DND-41 (cell line): ENCODE measurements at regions not wholly inside any gene's neighbourhood (a gene's known extent, or its start where the extent isn't known, plus 50 kb on each side); places are given as distances from the start of the nearest gene placed in this dataset.

ENCODE experiments used
- EZH2 ChIP-seq: IDR thresholded peaks from 3 replicates; pipeline ENCODE4 v1.6.1; 2012; ENCODE audit warnings: borderline replicate concordance, low read depth, mild to moderate bottlenecking, moderate library complexity, low read length, inconsistent platforms; ENCODE audit not compliant: severe bottlenecking
- TF ChIP-seq, protein P1 (sequence below): IDR thresholded peaks from 2 replicates; pipeline ENCODE4 v1.5.1; 2012; ENCODE audit warnings: borderline replicate concordance, low read length, moderate library complexity, mild to moderate bottlenecking; ENCODE audit not compliant: poor library complexity, severe bottlenecking; ENCODE audit errors: extremely low read depth

DNA sequence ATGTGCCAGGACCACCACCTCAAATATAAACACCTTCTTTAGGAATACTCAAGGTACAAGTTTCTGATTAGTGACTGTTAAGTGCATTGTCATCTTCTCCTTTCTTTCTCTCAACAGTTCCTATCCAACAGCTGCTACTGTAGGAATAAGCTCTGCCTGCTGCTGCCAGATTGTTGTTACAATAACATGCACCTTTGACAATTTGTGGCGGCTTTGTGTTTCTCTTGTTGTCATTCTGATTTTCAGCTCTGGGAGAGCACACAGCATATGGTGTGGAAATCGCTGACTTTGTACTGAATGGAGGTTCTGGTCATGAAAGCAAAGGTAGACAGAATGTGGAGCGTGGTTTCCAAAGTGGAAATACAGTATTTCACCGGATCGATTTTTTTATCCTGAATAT lies 182.8 kb downstream of the SEC23IP start:
- TF ChIP-seq, protein P1, sequence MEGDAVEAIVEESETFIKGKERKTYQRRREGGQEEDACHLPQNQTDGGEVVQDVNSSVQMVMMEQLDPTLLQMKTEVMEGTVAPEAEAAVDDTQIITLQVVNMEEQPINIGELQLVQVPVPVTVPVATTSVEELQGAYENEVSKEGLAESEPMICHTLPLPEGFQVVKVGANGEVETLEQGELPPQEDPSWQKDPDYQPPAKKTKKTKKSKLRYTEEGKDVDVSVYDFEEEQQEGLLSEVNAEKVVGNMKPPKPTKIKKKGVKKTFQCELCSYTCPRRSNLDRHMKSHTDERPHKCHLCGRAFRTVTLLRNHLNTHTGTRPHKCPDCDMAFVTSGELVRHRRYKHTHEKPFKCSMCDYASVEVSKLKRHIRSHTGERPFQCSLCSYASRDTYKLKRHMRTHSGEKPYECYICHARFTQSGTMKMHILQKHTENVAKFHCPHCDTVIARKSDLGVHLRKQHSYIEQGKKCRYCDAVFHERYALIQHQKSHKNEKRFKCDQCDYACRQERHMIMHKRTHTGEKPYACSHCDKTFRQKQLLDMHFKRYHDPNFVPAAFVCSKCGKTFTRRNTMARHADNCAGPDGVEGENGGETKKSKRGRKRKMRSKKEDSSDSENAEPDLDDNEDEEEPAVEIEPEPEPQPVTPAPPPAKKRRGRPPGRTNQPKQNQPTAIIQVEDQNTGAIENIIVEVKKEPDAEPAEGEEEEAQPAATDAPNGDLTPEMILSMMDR, result no peak
- no peak for TF ChIP-seq EZH2
